ENCODE measurements at regions not wholly inside any gene's neighbourhood (a gene's known extent, or its start where the extent isn't known, plus 50 kb on each side); places are given as distances from the start of the nearest gene placed in this dataset.

GRCh38 chr20:58096880-58097423 lies 131.5 kb downstream of the ANKRD60 start (continued):
- TF ChIP-seq, protein P1, sequence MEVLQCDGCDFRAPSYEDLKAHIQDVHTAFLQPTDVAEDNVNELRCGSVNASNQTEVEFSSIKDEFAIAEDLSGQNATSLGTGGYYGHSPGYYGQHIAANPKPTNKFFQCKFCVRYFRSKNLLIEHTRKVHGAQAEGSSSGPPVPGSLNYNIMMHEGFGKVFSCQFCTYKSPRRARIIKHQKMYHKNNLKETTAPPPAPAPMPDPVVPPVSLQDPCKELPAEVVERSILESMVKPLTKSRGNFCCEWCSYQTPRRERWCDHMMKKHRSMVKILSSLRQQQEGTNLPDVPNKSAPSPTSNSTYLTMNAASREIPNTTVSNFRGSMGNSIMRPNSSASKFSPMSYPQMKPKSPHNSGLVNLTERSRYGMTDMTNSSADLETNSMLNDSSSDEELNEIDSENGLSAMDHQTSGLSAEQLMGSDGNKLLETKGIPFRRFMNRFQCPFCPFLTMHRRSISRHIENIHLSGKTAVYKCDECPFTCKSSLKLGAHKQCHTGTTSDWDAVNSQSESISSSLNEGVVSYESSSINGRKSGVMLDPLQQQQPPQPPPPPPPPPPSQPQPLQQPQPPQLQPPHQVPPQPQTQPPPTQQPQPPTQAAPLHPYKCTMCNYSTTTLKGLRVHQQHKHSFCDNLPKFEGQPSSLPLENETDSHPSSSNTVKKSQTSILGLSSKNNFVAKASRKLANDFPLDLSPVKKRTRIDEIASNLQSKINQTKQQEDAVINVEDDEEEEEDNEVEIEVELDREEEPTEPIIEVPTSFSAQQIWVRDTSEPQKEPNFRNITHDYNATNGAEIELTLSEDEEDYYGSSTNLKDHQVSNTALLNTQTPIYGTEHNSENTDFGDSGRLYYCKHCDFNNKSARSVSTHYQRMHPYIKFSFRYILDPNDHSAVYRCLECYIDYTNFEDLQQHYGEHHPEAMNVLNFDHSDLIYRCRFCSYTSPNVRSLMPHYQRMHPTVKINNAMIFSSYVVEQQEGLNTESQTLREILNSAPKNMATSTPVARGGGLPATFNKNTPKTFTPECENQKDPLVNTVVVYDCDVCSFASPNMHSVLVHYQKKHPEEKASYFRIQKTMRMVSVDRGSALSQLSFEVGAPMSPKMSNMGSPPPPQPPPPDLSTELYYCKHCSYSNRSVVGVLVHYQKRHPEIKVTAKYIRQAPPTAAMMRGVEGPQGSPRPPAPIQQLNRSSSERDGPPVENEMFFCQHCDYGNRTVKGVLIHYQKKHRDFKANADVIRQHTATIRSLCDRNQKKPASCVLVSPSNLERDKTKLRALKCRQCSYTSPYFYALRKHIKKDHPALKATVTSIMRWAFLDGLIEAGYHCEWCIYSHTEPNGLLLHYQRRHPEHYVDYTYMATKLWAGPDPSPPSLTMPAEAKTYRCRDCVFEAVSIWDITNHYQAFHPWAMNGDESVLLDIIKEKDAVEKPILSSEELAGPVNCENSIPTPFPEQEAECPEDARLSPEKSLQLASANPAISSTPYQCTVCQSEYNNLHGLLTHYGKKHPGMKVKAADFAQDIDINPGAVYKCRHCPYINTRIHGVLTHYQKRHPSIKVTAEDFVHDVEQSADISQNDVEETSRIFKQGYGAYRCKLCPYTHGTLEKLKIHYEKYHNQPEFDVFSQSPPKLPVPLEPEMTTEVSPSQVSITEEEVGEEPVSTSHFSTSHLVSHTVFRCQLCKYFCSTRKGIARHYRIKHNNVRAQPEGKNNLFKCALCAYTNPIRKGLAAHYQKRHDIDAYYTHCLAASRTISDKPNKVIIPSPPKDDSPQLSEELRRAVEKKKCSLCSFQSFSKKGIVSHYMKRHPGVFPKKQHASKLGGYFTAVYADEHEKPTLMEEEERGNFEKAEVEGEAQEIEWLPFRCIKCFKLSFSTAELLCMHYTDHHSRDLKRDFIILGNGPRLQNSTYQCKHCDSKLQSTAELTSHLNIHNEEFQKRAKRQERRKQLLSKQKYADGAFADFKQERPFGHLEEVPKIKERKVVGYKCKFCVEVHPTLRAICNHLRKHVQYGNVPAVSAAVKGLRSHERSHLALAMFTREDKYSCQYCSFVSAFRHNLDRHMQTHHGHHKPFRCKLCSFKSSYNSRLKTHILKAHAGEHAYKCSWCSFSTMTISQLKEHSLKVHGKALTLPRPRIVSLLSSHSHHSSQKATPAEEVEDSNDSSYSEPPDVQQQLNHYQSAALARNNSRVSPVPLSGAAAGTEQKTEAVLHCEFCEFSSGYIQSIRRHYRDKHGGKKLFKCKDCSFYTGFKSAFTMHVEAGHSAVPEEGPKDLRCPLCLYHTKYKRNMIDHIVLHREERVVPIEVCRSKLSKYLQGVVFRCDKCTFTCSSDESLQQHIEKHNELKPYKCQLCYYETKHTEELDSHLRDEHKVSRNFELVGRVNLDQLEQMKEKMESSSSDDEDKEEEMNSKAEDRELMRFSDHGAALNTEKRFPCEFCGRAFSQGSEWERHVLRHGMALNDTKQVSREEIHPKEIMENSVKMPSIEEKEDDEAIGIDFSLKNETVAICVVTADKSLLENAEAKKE (CRISPR knock-in tag; IDR thresholded peaks at IDR 0.05), result no peak
- no peak for TF ChIP-seq EZH2 (IDR thresholded peaks at IDR 0.05; ENCODE audit: low read depth, unreplicated experiment)
- TF ChIP-seq ZNF331 (CRISPR knock-in tag; IDR thresholded peaks at IDR 0.05; ENCODE audit: low read depth), result no peak

GRCh38 chr20:58094698-58095097 lies 133.8 kb downstream of the ANKRD60 start:
- Histone ChIP-seq H4K20me1 (replicated peaks; ENCODE audit: insufficient read depth) (no peaks in the 10 kb centered on the region), H3K4me3 (no peak overlapping the region), H3K4me1 (ENCODE audit: insufficient read depth) (no peaks in the 10 kb centered on the region), H3F3A (replicated peaks; ENCODE audit: low read depth) (no peaks in the 10 kb centered on the region), H3K79me2 (replicated peaks; ENCODE audit: insufficient read depth) (no peaks in the 10 kb centered on the region), H2AFZ (no peak overlapping the region), H3K36me3 (ENCODE audit: insufficient read depth) (no peaks in the 10 kb centered on the region), H3K27ac (ENCODE audit: low read depth) (no peak overlapping the region), H3K9me2 (ENCODE audit: insufficient read depth) (no peaks in the 10 kb centered on the region), H3K27me3 (ENCODE audit: insufficient read depth) (no peaks in the 10 kb centered on the region), H3K4me2 (no peak overlapping the region)
- Mint-ChIP-seq H3K4me1 (no peaks in the 10 kb centered on the region), H3K36me3 (ENCODE audit: low read depth) (no peaks in the 10 kb centered on the region), H3K27ac (no peak overlapping the region), H3K9me3 (peaks cover 2% of the 10 kb centered on the region; the same call in 1 of the 3 replicates), H3K27me3 (ENCODE audit: insufficient read depth, low read depth, poor library complexity) (peaks cover 5% of the 10 kb centered on the region), H3K4me3 (no peak overlapping the region)
- ATAC-seq, result no peak
- no peak for DNase-seq (ENCODE audit: low spot score)
- TF ChIP-seq CTCF (conservative IDR thresholded peaks at IDR 0.05; ENCODE audit: low read depth in 2 of 2), result no peak
